NCI-H1092 treated with DMSO at 0.1 percent for 48 hours (cell line): ENCODE measurements at regions not wholly inside any gene's neighbourhood (a gene's known extent, or its start where the extent isn't known, plus 50 kb on each side); places are given as distances from the start of the nearest gene placed in this dataset.

Experiments used
- DNase-seq: peaks from one replicate; lab custom pipeline; 2025; lab: John Stamatoyannopoulos, UW

GRCh38 chr7:123060446-123060845 is 64.9 kb upstream of the TAS2R16 start:
- DNase-seq: no peak

- DNase-seq: no peak
These were observed 62.4 kb upstream of the TAS2R16 start for GRCh38 chr7:123057911-123058310.

- peak; percentile 29 for DNase-seq
These were observed 59.0 kb upstream of the TAS2R16 start for GRCh38 chr7:123054357-123055133.

GRCh38 chr7:123051916-123052315 is 56.4 kb upstream of the TAS2R16 start:
- no peak for DNase-seq

GRCh38 chr7:123047955-123048354 is 52.5 kb upstream of the TAS2R16 start:
- no peak for DNase-seq
